Activated CD8-positive, alpha-beta memory T cell treated with anti-CD3 and anti-CD28 coated beads for 4 hours (primary cell): ENCODE measurements at regions not wholly inside any gene's neighbourhood (a gene's known extent, or its start where the extent isn't known, plus 50 kb on each side); places are given as distances from the start of the nearest gene placed in this dataset.

Experiments used
- DNase-seq, 2 donors: peaks; one replicate each; pipeline ENCODE4 v3.0.0-alpha.2; 2020; ENCODE audit warnings: low read depth in 2 of 2

DNA sequence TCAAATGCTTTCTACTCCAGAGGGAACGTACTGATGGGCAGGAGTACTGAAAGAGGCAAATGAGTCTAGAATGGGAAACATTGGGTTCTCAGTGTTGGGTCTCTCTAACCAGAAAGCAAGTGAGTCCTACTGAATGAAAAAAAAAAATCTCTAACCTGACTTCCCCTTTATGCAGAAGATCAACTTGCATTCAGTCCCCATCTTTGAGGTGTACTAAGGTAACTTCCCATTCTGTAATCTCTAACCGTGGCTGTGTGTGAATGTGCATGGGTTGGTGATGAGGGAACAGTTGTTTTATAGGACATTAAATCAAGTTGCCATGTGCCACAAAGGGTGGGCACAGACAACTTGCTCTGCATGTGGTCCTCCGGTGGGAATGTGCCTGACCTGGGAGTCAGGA is 264.6 kb upstream of the CLINT1 start:
- no peak for DNase-seq

DNA sequence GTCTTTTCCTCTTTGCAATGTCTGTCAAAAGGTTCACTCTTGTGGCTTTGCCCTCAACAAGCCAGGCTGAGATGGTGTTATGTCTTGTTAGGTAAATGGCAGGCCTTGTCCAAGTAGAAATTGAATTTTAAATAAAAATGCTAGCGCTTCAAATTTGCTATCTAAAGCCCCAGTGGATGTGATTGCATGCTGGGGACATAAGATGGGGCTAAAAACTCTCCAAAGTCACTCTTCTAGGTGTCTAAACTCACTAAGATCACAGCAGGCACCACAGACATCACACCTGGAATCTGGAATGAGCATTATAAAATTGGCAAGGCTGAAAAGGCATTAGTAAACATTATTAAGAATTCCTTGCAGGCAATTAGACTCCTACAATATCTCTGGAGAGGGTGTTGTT is 262.7 kb upstream of the CLINT1 start:
- DNase-seq: no peak

DNA sequence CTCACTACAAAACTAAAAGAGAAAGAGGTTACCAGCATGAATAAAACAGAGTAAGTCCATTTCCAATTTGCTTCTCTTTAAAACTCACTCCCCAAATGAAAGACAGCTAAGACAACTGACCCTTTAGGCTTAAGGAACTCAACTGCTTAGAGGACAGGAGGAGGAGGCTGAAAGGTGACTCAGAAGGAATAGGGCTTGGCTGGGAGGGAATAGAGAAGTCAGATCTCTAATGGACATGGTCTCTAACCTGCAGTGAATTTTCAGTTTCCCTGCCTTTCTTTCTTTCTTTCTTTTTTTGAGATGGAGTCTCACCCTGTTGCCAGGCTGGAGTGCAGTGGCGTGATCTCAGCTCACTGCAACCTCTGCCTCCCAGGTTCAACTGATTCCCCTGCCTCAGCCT is 261.8 kb upstream of the CLINT1 start:
- DNase-seq: no peak

GRCh38 chr5:158119961-158120723 is 261.2 kb upstream of the CLINT1 start:
- DNase-seq: no peak

DNA sequence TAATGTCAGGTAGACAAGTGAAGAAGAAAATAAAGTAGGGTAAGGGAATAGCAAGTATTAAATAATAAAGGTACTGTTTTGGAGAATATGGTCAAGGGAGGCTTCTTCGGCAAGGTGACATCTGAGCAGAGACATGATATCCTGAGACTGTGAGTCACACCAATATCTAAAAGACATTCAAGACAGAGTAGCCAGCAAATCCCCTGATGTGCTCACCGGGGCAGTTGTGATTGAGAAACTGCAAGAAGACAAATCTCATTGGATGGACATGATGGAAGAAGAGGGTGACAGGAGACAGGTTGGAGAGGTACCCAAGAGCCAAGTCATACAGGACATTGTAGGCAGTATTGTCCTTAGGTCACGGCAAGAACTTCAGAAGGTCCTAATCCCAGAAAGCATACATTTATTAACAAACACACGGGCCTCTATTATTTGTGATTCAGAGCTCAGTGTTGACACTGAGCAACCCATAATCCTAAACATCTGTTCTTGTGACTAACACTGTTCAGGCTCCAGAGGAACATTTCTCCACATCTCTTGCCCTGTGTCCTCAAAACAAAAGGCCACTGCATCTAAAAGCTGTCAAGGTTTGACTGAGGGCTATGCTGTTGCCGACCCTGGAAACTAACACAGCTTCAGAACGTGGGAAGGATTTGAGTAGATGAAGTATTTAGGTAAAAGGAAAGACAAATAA is 258.7 kb upstream of the CLINT1 start:
- DNase-seq: no peak

DNA sequence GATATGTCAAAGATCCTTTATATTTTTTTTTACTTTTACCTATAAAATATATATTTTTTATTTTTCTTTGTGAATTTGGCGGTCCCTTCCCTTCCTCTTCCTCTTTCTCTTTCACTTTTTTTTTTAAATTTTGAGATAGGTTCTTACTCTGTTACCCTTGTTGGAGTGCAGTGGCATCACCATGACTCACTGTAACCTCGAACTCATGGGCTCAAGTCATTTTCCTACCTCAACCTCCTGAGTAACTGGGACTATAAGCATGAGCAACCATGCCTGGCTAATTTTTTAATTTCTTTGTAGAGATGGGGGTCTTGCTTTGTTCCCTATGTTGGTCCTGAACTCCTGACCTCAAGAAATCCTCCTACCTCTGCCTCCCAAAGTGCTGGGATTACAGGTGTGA is 258.0 kb upstream of the CLINT1 start:
- DNase-seq: no peak

DNA sequence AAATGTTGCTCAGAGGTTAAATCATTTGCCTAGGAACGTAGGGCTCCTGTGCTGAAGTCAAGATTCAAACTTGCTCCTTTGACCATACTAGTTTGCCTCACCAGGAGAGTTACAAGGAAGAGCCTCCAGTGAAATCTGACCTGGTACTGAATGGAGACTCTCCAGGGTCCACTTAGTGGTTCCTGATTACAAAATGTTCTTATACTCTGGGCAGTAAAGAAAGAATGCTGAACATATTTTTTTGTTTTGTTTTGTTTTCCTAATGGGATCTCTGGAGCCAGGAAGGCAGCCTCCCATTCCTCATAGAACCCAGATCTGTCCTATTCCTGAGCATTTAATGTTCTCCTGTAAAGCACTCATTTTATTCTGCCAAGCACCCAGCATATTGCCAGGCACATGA is 256.5 kb upstream of the CLINT1 start:
- no peak for DNase-seq

- no peak for DNase-seq
These were observed 249.2 kb upstream of the CLINT1 start for GRCh38 chr5:158108177-158108576.

- no peak for DNase-seq
These were observed 241.5 kb upstream of the CLINT1 start for GRCh38 chr5:158100373-158100888.

- no peak for DNase-seq
These were observed 240.7 kb upstream of the CLINT1 start for GRCh38 chr5:158099571-158100105.

DNA sequence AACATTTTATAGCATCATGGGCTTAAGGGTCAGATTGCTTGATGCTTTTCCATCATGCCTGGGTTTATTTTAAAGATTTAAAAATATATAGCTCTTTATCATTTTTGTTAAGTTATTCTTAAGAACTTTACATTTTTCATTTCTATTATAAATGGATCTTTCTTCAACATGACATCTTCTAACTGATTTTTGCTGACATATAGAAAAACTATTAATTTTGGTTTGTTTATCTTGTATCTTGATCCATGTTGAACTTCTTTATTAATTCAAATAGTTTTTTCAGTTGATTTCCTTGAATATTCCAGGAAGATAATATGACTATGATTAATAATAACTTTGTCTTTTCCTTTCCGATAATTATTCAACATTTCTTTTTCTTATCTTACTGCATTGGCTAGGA is 237.9 kb upstream of the CLINT1 start:
- no peak for DNase-seq

- DNase-seq: no peak
These were observed 227.9 kb upstream of the CLINT1 start for GRCh38 chr5:158086856-158087255.

GRCh38 chr5:158084292-158084691 is 225.3 kb upstream of the CLINT1 start:
- DNase-seq: no peak

GRCh38 chr5:158082696-158083287 is 223.8 kb upstream of the CLINT1 start:
- DNase-seq: no peak

DNA sequence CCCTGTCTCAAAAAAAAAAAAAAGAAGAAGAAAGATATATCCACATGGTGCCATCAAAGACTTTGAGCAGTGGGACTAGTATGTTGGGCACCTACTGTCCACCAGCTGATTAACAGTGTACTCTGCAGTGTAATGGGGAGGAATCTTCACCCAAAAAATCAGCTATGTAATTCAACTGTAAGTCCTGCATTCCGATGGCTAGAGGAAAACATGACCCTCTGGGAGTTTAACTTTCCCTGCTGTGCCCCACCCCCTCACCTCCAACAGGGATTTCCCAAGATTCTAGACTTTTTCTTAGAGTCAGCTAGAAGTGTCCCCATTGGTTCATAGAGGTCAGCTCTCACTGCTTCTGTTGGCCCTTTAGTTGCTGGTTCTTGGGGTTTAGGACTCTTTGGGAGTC is 221.2 kb upstream of the CLINT1 start:
- DNase-seq: no peak

- DNase-seq: no peak
These were observed 220.2 kb upstream of the CLINT1 start for GRCh38 chr5:158079097-158079496.

GRCh38 chr5:158074992-158075769 is 216.2 kb upstream of the CLINT1 start:
- peak in 1 of 2 donors; percentile 0 for DNase-seq

- DNase-seq: no peak
These were observed 215.6 kb upstream of the CLINT1 start for GRCh38 chr5:158074597-158074991.

GRCh38 chr5:158070859-158071258 is 211.9 kb upstream of the CLINT1 start:
- DNase-seq: no peak

DNA sequence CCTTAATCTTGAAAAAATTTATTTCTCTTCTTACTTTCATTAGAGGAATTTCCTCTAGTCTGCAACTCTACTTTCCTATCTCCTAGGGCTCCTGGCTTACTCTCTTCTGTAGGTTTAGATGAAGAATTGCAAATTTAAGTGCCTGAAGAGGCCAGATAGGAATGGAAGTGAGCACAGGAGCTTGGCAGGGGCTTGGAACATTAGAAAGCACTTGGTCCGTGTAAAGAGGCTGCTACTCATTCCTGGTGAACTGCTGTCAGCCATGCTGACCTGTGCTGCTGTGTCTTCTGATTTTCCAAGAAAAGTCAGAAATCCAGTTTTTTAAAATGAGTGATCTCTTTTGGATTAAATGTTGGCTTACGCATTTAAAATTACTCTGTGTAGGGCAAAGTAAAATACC is 210.9 kb upstream of the CLINT1 start:
- no peak for DNase-seq

DNA sequence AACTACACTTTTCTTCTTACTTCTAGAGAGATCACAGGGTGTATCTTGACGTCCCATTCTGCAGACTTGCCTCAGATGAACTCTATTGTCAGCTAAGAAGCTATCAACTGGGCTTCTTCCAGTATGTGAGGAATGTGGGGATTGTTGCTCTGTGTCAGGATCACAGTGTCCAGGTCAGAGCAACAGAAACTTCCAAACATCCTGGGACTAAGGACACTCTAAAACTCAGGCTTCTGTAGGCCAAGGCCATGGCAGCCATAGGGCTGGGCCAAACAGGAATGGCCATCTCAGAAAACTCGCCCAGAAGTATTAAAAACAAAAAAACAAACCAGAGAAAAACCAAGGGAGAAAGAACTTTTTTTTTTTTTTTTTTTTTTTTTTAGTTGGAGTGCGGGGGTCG is 210.0 kb upstream of the CLINT1 start:
- DNase-seq: no peak

- DNase-seq: no peak
These were observed 207.1 kb upstream of the CLINT1 start for GRCh38 chr5:158066076-158066475.
